Heart left ventricle (tissue), 13 donors: ENCODE measurements at regions not wholly inside any gene's neighbourhood (a gene's known extent, or its start where the extent isn't known, plus 50 kb on each side); places are given as distances from the start of the nearest gene placed in this dataset.

Experiments
- CTCF ChIP-seq, 12 donors: fragments of 200-600 bp; sonication (generic) in 4 of 12; IDR thresholded peaks; one replicate each; pipeline versions ENCODE4 v1.5.0 to v1.8.0; 2018 to 2022; ENCODE audit warnings: antibody characterized with exemption in 12 of 12, mild to moderate bottlenecking in 5 of 12
- POLR2A ChIP-seq, 2 donors: fragments of 450-650 bp; IDR thresholded peaks; one replicate each; pipeline ENCODE4 v1.6.1; 2017; ENCODE audit warnings: antibody characterized with exemption in 2 of 2, mild to moderate bottlenecking in 2 of 2, moderate library complexity in 2 of 2
- donor health status: ischemic (EF 13 %, LVEDD 7.1; RV severe dilation, severe dysfunction).
- donor health status: DM: no; HTN: yes; CAD: no.
- donor health status: DM: no; HTN: no; CAD: no.
- donor health status: ischemic (EF 25% LVEDD 6.9; RV normal size, moderate dysfunction).
- donor health status: ischemic (EF 25% LVEDD 5.7; RV mildly dilated, moderate dysfunction).
- donor health status: ischemic (EF 35%, LVEDD 5.7; RV mildly dilated, moderate dysfunction).
- donor health status: nonischemic (EF 11% LVEDD 7.7; RV severe dilation, severe dysfunction).
- donor health status: DM: yes; HTN: yes; CAD: no.
- donor health status: PGD.
- donor health status: ischemic (EF 29% LVEDD 5.4; RV normal size, mild dysfunction).
- donor health status: nonischemic (EF 23%, LVEDD 6.1; RV moderate dilation, normal function).

GRCh38 chr17:14672830-14673229 is 371.9 kb downstream of the HS3ST3B1 start:
- TF ChIP-seq CTCF (IDR thresholded peaks at IDR 0.05) (no peak), POLR2A (IDR thresholded peaks at IDR 0.05) (no peak)
